Sigmoid colon (tissue), 4 donors: ENCODE measurements at regions not wholly inside any gene's neighbourhood (a gene's known extent, or its start where the extent isn't known, plus 50 kb on each side); places are given as distances from the start of the nearest gene placed in this dataset.

Source experiments
- EP300 ChIP-seq, 4 donors: sonication (generic); formaldehyde crosslinking; IDR thresholded peaks; one replicate each; pipeline ENCODE4 v1.6.1; 2017; ENCODE audit warnings: antibody characterized with exemption in 4 of 4
- POLR2A ChIP-seq, 2 donors: fragments of 450-650 bp; IDR thresholded peaks; one replicate each; pipeline ENCODE4 v1.6.1; 2016; ENCODE audit warnings: antibody characterized with exemption in 2 of 2, mild to moderate bottlenecking in 2 of 2, moderate library complexity in 2 of 2
- TF ChIP-seq, protein P1 (sequence below), 4 experiments: fragments of 450-650 bp in 3 of 4; fragments of 200-600 bp in 1 of 4; IDR thresholded peaks; one replicate each; pipeline ENCODE4 v1.5.1; 2016 to 2019; ENCODE audit warnings: antibody characterized with exemption in 4 of 4, mild to moderate bottlenecking in 3 of 4, moderate library complexity in 2 of 4

DNA sequence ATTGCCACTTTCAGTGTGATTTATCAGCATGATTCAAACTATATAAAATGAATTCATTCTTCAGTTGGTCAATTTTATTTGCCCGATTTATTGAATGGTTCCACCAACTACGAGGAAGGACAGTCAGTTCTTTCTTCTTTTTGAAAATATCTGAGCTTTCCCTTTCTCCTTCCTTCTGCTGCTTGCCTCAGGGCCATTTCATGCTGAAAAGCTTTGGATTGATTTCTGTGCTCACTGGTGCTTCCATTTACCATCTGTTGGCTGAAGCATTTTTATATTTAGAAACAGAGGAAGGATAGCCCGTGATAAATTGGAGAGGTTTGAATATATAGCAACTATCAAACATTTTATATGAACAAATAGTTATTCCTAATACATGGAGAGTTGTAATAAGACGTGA lies 68.9 kb upstream of the ADAMTS5 start:
- TF ChIP-seq EP300 (IDR thresholded peaks at IDR 0.05) (no peak), POLR2A (IDR thresholded peaks at IDR 0.05) (no peak)
- TF ChIP-seq, protein P1, sequence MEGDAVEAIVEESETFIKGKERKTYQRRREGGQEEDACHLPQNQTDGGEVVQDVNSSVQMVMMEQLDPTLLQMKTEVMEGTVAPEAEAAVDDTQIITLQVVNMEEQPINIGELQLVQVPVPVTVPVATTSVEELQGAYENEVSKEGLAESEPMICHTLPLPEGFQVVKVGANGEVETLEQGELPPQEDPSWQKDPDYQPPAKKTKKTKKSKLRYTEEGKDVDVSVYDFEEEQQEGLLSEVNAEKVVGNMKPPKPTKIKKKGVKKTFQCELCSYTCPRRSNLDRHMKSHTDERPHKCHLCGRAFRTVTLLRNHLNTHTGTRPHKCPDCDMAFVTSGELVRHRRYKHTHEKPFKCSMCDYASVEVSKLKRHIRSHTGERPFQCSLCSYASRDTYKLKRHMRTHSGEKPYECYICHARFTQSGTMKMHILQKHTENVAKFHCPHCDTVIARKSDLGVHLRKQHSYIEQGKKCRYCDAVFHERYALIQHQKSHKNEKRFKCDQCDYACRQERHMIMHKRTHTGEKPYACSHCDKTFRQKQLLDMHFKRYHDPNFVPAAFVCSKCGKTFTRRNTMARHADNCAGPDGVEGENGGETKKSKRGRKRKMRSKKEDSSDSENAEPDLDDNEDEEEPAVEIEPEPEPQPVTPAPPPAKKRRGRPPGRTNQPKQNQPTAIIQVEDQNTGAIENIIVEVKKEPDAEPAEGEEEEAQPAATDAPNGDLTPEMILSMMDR (IDR thresholded peaks at IDR 0.05): no peak
